ENCODE measurements at regions not wholly inside any gene's neighbourhood (a gene's known extent, or its start where the extent isn't known, plus 50 kb on each side); places are given as distances from the start of the nearest gene placed in this dataset.

GRCh38 chrX:3167771-3168170, 126.5 kb downstream of the ARSF start:
- Mint-ChIP-seq H3K36me3 (ENCODE audit: insufficient read depth in 1 of 3, low read depth in 3 of 3) (no peaks in the 10 kb centered on the region; a peak in 1 of 7 replicates), H3K4me1 (peaks cover 11 to 15% of the 10 kb centered on the region in 2 experiments), H3K9me3 (no peaks in the 10 kb centered on the region; a peak in 1 of 5 replicates), H3K27me3 (ENCODE audit: low read depth) (no peaks in the 10 kb centered on the region; the same call in 1 of the 2 replicates), H3K27ac (no peak overlapping the region), H3K4me3 (no peak overlapping the region)
- no peaks in the 10 kb centered on the region for H3K23me2 ChIP-seq (ENCODE audit: insufficient read length, low read depth, low read length, poor library complexity, severe bottlenecking)
- no peak overlapping the region for H2AFZ ChIP-seq (ENCODE audit: low read length)
- H4K5ac ChIP-seq (ENCODE audit: insufficient read length, low read depth, low read length): no peak overlapping the region
- H3K79me1 ChIP-seq (ENCODE audit: insufficient read depth, low read depth, low read length, poor library complexity, severe bottlenecking): no peaks in the 10 kb centered on the region
- H2BK15ac ChIP-seq (ENCODE audit: low read depth, low read length): no peak overlapping the region
- no peak overlapping the region for H3K4ac ChIP-seq (ENCODE audit: low read depth, low read length)
- H3K27ac ChIP-seq (ENCODE audit: insufficient read length, low read depth, low read length): no peak overlapping the region
- no peak for DNase-seq
- no peak overlapping the region for H3K14ac ChIP-seq (ENCODE audit: insufficient read depth, low read length)
- no peak overlapping the region for H3K56ac ChIP-seq (ENCODE audit: insufficient read length, low read depth, low read length)
- H3K9ac ChIP-seq (ENCODE audit: extremely low read depth, insufficient read length, low read length): no peak overlapping the region
- H3K23ac ChIP-seq (ENCODE audit: insufficient read length, low read depth, low read length): no peak overlapping the region
- no peak overlapping the region for H3K18ac ChIP-seq (ENCODE audit: insufficient read length, low read depth, low read length)
- H2AK5ac ChIP-seq (ENCODE audit: insufficient read length, low read length): no peak overlapping the region
- H2BK20ac ChIP-seq (ENCODE audit: low read depth, low read length, poor library complexity, severe bottlenecking): no peak overlapping the region
- H3K9me3 ChIP-seq (ENCODE audit: control insufficient read depth, low read depth, low read length): no peaks in the 10 kb centered on the region
- no peak overlapping the region for H2BK5ac ChIP-seq (ENCODE audit: insufficient read length, low read length)
- H4K91ac ChIP-seq (ENCODE audit: insufficient read length, low read depth, low read length): no peak overlapping the region
- H3K4me1 ChIP-seq (ENCODE audit: insufficient read depth, low read length): no peaks in the 10 kb centered on the region
- no peak overlapping the region for H4K8ac ChIP-seq (replicated peaks; ENCODE audit: insufficient read length, low read depth, low read length)
- no peaks in the 10 kb centered on the region for H3K79me2 ChIP-seq (ENCODE audit: insufficient read depth, low read length)
- H4K20me1 ChIP-seq (ENCODE audit: control insufficient read depth, insufficient read depth, insufficient read length): no peaks in the 10 kb centered on the region
- no peaks in the 10 kb centered on the region for H3K27me3 ChIP-seq (ENCODE audit: insufficient read depth, low read length)
- no peak overlapping the region for H3T11ph ChIP-seq (ENCODE audit: low read length)
- WGBS (ENCODE audit: extremely low coverage, insufficient read length, low lambda C conversion rate): no CpG with 5 or more reads among the region's 4 CpGs
- no peak overlapping the region for H2BK12ac ChIP-seq (ENCODE audit: insufficient read length, low read depth, low read length)
- no peak overlapping the region for H3K4me2 ChIP-seq (ENCODE audit: insufficient read depth, insufficient read length, low read length)
- H2BK120ac ChIP-seq (ENCODE audit: low read depth, low read length, poor library complexity, severe bottlenecking): no peak overlapping the region
- no peak for TF ChIP-seq CTCF (conservative IDR thresholded peaks at IDR 0.05)
